ENCODE measurements at regions not wholly inside any gene's neighbourhood (a gene's known extent, or its start where the extent isn't known, plus 50 kb on each side); places are given as distances from the start of the nearest gene placed in this dataset.

GRCh38 chr2:153232464-153232863 is 246.1 kb downstream of the RPRM start:
- TF ChIP-seq, protein P1, sequence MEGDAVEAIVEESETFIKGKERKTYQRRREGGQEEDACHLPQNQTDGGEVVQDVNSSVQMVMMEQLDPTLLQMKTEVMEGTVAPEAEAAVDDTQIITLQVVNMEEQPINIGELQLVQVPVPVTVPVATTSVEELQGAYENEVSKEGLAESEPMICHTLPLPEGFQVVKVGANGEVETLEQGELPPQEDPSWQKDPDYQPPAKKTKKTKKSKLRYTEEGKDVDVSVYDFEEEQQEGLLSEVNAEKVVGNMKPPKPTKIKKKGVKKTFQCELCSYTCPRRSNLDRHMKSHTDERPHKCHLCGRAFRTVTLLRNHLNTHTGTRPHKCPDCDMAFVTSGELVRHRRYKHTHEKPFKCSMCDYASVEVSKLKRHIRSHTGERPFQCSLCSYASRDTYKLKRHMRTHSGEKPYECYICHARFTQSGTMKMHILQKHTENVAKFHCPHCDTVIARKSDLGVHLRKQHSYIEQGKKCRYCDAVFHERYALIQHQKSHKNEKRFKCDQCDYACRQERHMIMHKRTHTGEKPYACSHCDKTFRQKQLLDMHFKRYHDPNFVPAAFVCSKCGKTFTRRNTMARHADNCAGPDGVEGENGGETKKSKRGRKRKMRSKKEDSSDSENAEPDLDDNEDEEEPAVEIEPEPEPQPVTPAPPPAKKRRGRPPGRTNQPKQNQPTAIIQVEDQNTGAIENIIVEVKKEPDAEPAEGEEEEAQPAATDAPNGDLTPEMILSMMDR (IDR thresholded peaks at IDR 0.05; ENCODE audit: insufficient read depth, low read length) = no peak
- no peak for TF ChIP-seq POLR2AphosphoS5 (IDR thresholded peaks at IDR 0.05; ENCODE audit: low read depth)
- no peak for TF ChIP-seq GABPA (IDR thresholded peaks at IDR 0.05; ENCODE audit: low read depth)
- TF ChIP-seq SPI1 (IDR thresholded peaks at IDR 0.05; ENCODE audit: borderline replicate concordance, low read depth) = no peak
- TF ChIP-seq REST (IDR thresholded peaks at IDR 0.05; ENCODE audit: insufficient replicate concordance, low read depth) = no peak
- DNase-seq (ENCODE audit: low read depth in 1 of 2, low spot score in 1 of 2) = no peak
- Histone ChIP-seq H3K27ac (replicated peaks) (no peak overlapping the region), H3K27me3 (ENCODE audit: insufficient read depth, poor library complexity, severe bottlenecking) (no peaks in the 10 kb centered on the region), H3K4me3 (replicated peaks; ENCODE audit: insufficient read depth, low read length) (no peak overlapping the region)

- Histone ChIP-seq H3K4me3 (replicated peaks; ENCODE audit: insufficient read depth, low read length) (no peak overlapping the region), H3K27me3 (ENCODE audit: insufficient read depth, poor library complexity, severe bottlenecking) (no peaks in the 10 kb centered on the region), H3K27ac (replicated peaks) (no peak overlapping the region)
- no peak for TF ChIP-seq REST (IDR thresholded peaks at IDR 0.05; ENCODE audit: insufficient replicate concordance, low read depth)
- TF ChIP-seq, protein P1 (IDR thresholded peaks at IDR 0.05; ENCODE audit: insufficient read depth, low read length) = no peak
- TF ChIP-seq SPI1 (IDR thresholded peaks at IDR 0.05; ENCODE audit: borderline replicate concordance, low read depth) = no peak
- TF ChIP-seq GABPA (IDR thresholded peaks at IDR 0.05; ENCODE audit: low read depth) = no peak
- no peak for TF ChIP-seq POLR2AphosphoS5 (IDR thresholded peaks at IDR 0.05; ENCODE audit: low read depth)
- no peak for DNase-seq (ENCODE audit: low read depth in 1 of 2, low spot score in 1 of 2)
Observed at GRCh38 chr2:153230977-153231376, 247.6 kb downstream of the RPRM start.

GRCh38 chr2:153228904-153229303 is 249.7 kb downstream of the RPRM start:
- DNase-seq (ENCODE audit: low read depth in 1 of 2, low spot score in 1 of 2) = no peak
- TF ChIP-seq POLR2AphosphoS5 (IDR thresholded peaks at IDR 0.05; ENCODE audit: low read depth) (no peak), GABPA (IDR thresholded peaks at IDR 0.05; ENCODE audit: low read depth) (no peak), REST (IDR thresholded peaks at IDR 0.05; ENCODE audit: insufficient replicate concordance, low read depth) (no peak)
- TF ChIP-seq, protein P1 (IDR thresholded peaks at IDR 0.05; ENCODE audit: insufficient read depth, low read length) = no peak
- H3K4me3 ChIP-seq (replicated peaks; ENCODE audit: insufficient read depth, low read length) = no peak overlapping the region

More at GRCh38 chr2:153228904-153229303, 249.7 kb downstream of the RPRM start:
- Histone ChIP-seq H3K27ac (replicated peaks) (no peak overlapping the region), H3K27me3 (ENCODE audit: insufficient read depth, poor library complexity, severe bottlenecking) (no peaks in the 10 kb centered on the region)

Data from HL-60 (cell line).